GM12875 (cell line): ENCODE measurements at regions not wholly inside any gene's neighbourhood (a gene's known extent, or its start where the extent isn't known, plus 50 kb on each side); places are given as distances from the start of the nearest gene placed in this dataset.
"Not testable (repeated sequence)": the region's sequence is repeated elsewhere in the genome, so short reads cannot be mapped to it uniquely, and the experiment has no call there.

Source experiments
- H3K4me3 ChIP-seq: one replicate; pipeline ENCODE4 v1.5.1; 2011; ENCODE audit warnings: low read depth, low read length, control low read depth
- TF ChIP-seq, protein P1 (sequence below): IDR thresholded peaks from 2 replicates; pipeline ENCODE4 v1.5.1; 2011; ENCODE audit warnings: low read depth, mild to moderate bottlenecking, control low read depth, inconsistent platforms, low read length, moderate library complexity, borderline replicate concordance; ENCODE audit not compliant: insufficient read depth

DNA sequence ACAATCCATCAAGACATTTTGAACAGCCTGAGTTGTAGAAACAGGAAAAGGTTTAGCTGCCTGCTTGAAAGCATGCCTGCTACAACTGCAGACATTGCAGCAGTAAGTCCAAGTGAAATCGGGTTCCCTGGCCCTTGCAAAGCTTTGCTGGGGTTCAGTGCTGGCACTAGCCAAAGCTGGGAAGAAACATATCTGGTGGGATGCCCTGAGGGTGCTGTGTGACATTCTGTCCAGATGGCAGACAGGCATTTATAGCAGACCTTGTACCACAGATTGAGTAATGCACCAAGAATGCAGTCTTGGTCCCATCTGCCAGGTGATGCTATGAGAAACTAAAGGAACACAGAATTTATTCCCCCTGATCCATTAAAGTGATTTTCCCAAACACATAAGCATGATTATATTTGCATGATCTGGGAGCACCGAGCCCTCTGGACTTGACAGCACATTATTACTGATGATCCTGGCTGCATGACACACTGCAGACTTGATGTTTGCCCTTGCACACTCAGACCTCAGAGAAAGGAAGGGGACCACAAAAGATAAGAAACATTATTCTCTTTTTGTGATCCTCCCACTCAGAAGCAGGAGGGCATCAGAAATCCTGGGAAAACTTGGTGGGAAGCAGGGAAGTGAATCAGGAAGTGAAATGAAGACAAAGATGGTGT lies 223.7 kb upstream of the FAM78B start:
- TF ChIP-seq, protein P1, sequence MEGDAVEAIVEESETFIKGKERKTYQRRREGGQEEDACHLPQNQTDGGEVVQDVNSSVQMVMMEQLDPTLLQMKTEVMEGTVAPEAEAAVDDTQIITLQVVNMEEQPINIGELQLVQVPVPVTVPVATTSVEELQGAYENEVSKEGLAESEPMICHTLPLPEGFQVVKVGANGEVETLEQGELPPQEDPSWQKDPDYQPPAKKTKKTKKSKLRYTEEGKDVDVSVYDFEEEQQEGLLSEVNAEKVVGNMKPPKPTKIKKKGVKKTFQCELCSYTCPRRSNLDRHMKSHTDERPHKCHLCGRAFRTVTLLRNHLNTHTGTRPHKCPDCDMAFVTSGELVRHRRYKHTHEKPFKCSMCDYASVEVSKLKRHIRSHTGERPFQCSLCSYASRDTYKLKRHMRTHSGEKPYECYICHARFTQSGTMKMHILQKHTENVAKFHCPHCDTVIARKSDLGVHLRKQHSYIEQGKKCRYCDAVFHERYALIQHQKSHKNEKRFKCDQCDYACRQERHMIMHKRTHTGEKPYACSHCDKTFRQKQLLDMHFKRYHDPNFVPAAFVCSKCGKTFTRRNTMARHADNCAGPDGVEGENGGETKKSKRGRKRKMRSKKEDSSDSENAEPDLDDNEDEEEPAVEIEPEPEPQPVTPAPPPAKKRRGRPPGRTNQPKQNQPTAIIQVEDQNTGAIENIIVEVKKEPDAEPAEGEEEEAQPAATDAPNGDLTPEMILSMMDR, result no peak
- H3K4me3 ChIP-seq, result no peak overlapping the region

DNA sequence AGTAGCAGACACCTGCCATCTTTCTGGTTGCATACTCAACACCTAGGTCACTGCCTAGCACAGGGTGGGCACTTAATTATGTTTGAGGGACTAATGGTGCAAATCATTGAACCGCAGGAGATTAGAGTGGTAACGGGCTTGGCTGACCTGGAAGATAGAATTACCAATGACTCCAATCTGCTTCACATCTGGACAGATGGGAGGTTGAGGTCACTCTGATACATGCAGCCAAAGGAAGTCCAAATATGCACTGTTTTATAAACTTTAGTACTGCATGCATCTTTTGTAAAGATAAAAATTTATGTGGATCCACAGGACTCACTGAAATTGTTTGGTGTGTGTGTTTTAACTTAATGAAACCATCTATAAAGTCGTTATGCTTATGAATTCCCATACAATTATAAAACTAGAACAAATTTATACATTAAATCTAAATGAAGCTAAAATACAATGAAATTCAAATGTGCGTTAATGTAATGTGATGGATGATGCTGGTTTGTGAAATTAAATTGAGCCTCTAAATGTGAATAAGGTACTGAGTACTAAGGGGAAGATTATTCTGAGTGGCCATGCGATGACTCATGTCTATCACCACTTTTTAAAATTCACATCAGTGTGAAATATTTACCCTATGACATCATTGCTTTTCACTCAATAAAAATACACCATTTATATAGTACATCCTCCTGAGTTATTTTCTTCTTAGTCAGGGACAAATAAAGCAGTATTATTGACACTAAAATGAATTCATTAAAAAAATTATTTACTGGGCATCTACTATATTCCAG lies 224.7 kb upstream of the FAM78B start:
- no peak overlapping the region for H3K4me3 ChIP-seq
- TF ChIP-seq, protein P1, result no peak

DNA sequence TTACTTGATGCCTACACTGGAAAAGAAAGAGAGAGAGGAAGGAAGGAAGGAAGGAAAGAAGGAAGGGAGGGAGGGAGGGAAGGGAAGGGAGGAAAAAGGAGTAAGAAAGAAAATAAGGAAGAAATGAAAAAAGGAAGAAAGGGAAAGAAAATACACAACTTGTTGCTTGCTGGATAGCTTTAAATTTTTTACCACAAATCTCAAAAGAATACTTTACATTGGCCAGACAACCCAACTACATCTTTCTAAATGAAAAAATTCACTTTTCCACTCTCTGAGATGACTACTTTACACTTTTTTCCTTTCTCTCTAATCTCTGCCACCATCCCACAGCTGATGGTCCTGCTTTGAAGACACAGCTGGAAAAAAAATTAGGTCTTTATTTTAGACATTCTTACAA lies 228.9 kb upstream of the FAM78B start:
- TF ChIP-seq, protein P1, result no peak
- no peak overlapping the region for H3K4me3 ChIP-seq

- H3K4me3 ChIP-seq, result not testable (repeated sequence)
These were observed 242.7 kb upstream of the FAM78B start for GRCh38 chr1:166409253-166410082.

DNA sequence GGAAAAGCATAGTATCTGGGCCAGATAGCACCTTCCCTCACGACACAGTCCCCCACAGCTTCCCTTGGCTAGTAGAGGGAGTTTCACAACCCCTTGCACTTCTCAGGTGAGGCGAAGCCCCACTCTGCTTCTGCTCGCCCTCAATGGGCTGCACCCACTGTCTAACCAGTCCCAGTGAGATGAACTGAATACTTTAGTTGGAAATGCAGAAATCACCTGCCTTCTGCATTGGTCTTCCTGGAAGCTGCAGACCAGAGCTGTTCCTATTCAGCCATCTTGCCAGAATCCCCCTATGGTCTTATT lies 243.2 kb upstream of the FAM78B start:
- H3K4me3 ChIP-seq, result no peak overlapping the region
- TF ChIP-seq, protein P1, result no peak

DNA sequence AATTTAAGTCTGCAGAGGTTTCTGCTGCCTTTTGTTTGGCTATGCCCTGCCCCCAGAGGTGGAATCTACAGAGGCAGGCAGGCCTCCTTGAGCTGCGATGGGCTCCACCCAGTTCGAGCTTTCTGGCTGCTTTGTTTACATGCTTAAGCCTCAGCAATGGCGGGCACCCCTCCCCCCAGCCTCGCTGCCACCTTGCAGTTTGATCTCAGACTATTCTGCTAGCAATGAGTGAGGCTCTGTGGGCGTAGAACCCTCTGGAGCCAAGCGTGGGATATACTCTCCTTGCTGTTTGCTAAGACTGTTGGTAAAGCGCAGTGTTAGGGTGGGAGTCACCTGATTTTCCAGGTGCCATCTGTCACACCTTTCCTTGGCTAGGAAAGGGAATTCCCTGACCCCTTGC lies 250.0 kb upstream of the FAM78B start:
- not testable (repeated sequence) for H3K4me3 ChIP-seq

GRCh38 chr1:166418344-166418933 lies 251.6 kb upstream of the FAM78B start:
- TF ChIP-seq, protein P1, result no peak
- H3K4me3 ChIP-seq, result no peak overlapping the region

- not testable (repeated sequence) for H3K4me3 ChIP-seq
These were observed 255.8 kb upstream of the FAM78B start for GRCh38 chr1:166422586-166422985.
